H9 (cell line): ENCODE measurements at regions not wholly inside any gene's neighbourhood (a gene's known extent, or its start where the extent isn't known, plus 50 kb on each side); places are given as distances from the start of the nearest gene placed in this dataset.

Experiments
- DNase-seq: peaks from one replicate; pipeline ENCODE4 v3.0.0-alpha.2; 2017
- H2AFZ ChIP-seq: one replicate; pipeline ENCODE4 v1.6.1; 2013; ENCODE audit warnings: mild to moderate bottlenecking, low read length, control low read depth, moderate library complexity
- H2AK5ac ChIP-seq: 2 replicates; pipeline ENCODE4 v1.6.1; 2013; ENCODE audit warnings: low read length, control low read depth, mixed read lengths; ENCODE audit not compliant: insufficient read length
- H2BK120ac ChIP-seq: one replicate; pipeline ENCODE4 v1.6.1; 2013; ENCODE audit warnings: low read depth, mild to moderate bottlenecking, low read length, control low read depth, inconsistent platforms; ENCODE audit not compliant: poor library complexity, severe bottlenecking
- H2BK12ac ChIP-seq: 2 replicates; pipeline ENCODE4 v1.6.1; 2013; ENCODE audit warnings: low read length, control low read depth, mixed read lengths, low read depth; ENCODE audit not compliant: insufficient read length
- H2BK15ac ChIP-seq: 2 replicates; pipeline ENCODE4 v1.6.1; 2013; ENCODE audit warnings: low read depth, low read length, control low read depth
- H2BK20ac ChIP-seq: one replicate; pipeline ENCODE4 v1.6.1; 2013; ENCODE audit warnings: low read depth, mild to moderate bottlenecking, low read length, control low read depth, inconsistent platforms; ENCODE audit not compliant: poor library complexity, severe bottlenecking
- H2BK5ac ChIP-seq: 2 replicates; pipeline ENCODE4 v1.6.1; 2013; ENCODE audit warnings: low read length, control low read depth, mixed read lengths; ENCODE audit not compliant: insufficient read length
- H3K14ac ChIP-seq: 2 replicates; pipeline ENCODE4 v1.6.1; 2013; ENCODE audit warnings: low read length, control low read depth; ENCODE audit not compliant: insufficient read depth
- H3K18ac ChIP-seq: 2 replicates; pipeline ENCODE4 v1.6.1; 2013; ENCODE audit warnings: low read depth, mild to moderate bottlenecking, mixed read lengths, low read length, control low read depth; ENCODE audit not compliant: insufficient read length
- H3K23ac ChIP-seq: 2 replicates; pipeline ENCODE4 v1.6.1; 2013; ENCODE audit warnings: low read length, control low read depth, mixed read lengths, low read depth; ENCODE audit not compliant: insufficient read length
- H3K23me2 ChIP-seq: 2 replicates; pipeline ENCODE4 v1.6.1; 2013; ENCODE audit warnings: low read depth, mild to moderate bottlenecking, mixed read lengths, low read length, control low read depth; ENCODE audit not compliant: insufficient read length, poor library complexity, severe bottlenecking
- H3K27ac ChIP-seq: 2 replicates; pipeline ENCODE4 v1.5.1; 2013; ENCODE audit warnings: low read length, control low read depth, mixed read lengths, low read depth; ENCODE audit not compliant: insufficient read length
- H3K27me3 ChIP-seq: 2 replicates; pipeline ENCODE4 v1.6.1; 2013; ENCODE audit warnings: low read length, control low read depth, inconsistent platforms; ENCODE audit not compliant: insufficient read depth
- H3K4ac ChIP-seq: 2 replicates; pipeline ENCODE4 v1.6.1; 2013; ENCODE audit warnings: low read depth, mild to moderate bottlenecking, control low read depth, inconsistent platforms, low read length, moderate library complexity
- H3K4me1 ChIP-seq: 2 replicates; pipeline ENCODE4 v1.6.1; 2013; ENCODE audit warnings: low read length, control low read depth, inconsistent platforms; ENCODE audit not compliant: insufficient read depth
- H3K4me2 ChIP-seq: 2 replicates; pipeline ENCODE4 v1.6.1; 2013; ENCODE audit warnings: low read length, control low read depth, mixed read lengths; ENCODE audit not compliant: insufficient read length, insufficient read depth
- H3K56ac ChIP-seq: 2 replicates; pipeline ENCODE4 v1.6.1; 2013; ENCODE audit warnings: low read depth, mild to moderate bottlenecking, mixed read lengths, low read length, control low read depth; ENCODE audit not compliant: insufficient read length
- H3K79me1 ChIP-seq: 2 replicates; pipeline ENCODE4 v1.6.1; 2013; ENCODE audit warnings: low read depth, mild to moderate bottlenecking, moderate library complexity, low read length, control low read depth, inconsistent platforms; ENCODE audit not compliant: insufficient read depth, poor library complexity, severe bottlenecking
- H3K79me2 ChIP-seq: 2 replicates; pipeline ENCODE4 v1.6.1; 2013; ENCODE audit warnings: low read length, control low read depth, inconsistent platforms; ENCODE audit not compliant: insufficient read depth
- H3K9ac ChIP-seq: 2 replicates; pipeline ENCODE4 v1.6.1; 2013; ENCODE audit warnings: low read length, control low read depth, mixed read lengths; ENCODE audit not compliant: insufficient read length; ENCODE audit errors: extremely low read depth
- H3K9me3 ChIP-seq: one replicate; pipeline ENCODE4 v1.6.1; 2013; ENCODE audit warnings: low read depth, low read length, inconsistent platforms; ENCODE audit not compliant: control insufficient read depth
- H3T11ph ChIP-seq: one replicate; pipeline ENCODE4 v1.6.1; 2013; ENCODE audit warnings: mild to moderate bottlenecking, low read length, control low read depth, inconsistent platforms
- H4K20me1 ChIP-seq: one replicate; pipeline ENCODE4 v1.6.1; 2013; ENCODE audit not compliant: control insufficient read depth, insufficient read length, insufficient read depth
- H4K5ac ChIP-seq: 2 replicates; pipeline ENCODE4 v1.6.1; 2013; ENCODE audit warnings: low read depth, mild to moderate bottlenecking, mixed read lengths, low read length, control low read depth; ENCODE audit not compliant: insufficient read length
- H4K8ac ChIP-seq: replicated peaks from 2 replicates; pipeline ENCODE4 v1.6.1; 2013; ENCODE audit warnings: low read length, control low read depth, mixed read lengths, low read depth; ENCODE audit not compliant: insufficient read length
- H4K91ac ChIP-seq: 2 replicates; pipeline ENCODE4 v1.6.1; 2013; ENCODE audit warnings: low read depth, mild to moderate bottlenecking, moderate library complexity, mixed read lengths, low read length, control low read depth; ENCODE audit not compliant: insufficient read length
- H3K27ac Mint-ChIP-seq, 3 experiments: 2 replicates in 2 of 3; 3 replicates in 1 of 3; pipeline ENCODE4 v1.8.0; 2020 to 2021; ENCODE audit warnings: mixed read lengths in 3 of 3, mild to moderate bottlenecking in 1 of 3, moderate library complexity in 1 of 3
- H3K27me3 Mint-ChIP-seq: 2 replicates; pipeline ENCODE4 v1.8.0; 2021; ENCODE audit warnings: low read depth, mild to moderate bottlenecking, moderate library complexity, mixed read lengths
- H3K36me3 Mint-ChIP-seq, 3 experiments: 2 replicates in 2 of 3; 3 replicates in 1 of 3; pipeline ENCODE4 v1.8.0; 2020 to 2021; ENCODE audit warnings: low read depth in 3 of 3, mixed read lengths in 3 of 3; ENCODE audit not compliant: insufficient read depth in 1 of 3
- H3K4me1 Mint-ChIP-seq, 2 experiments: 2 replicates each; pipeline ENCODE4 v1.8.0; 2020; ENCODE audit warnings: mixed read lengths in 2 of 2
- H3K4me3 Mint-ChIP-seq, 2 experiments: 2 replicates in 1 of 2; 3 replicates in 1 of 2; pipeline ENCODE4 v1.8.0; 2020 to 2021; ENCODE audit warnings: mild to moderate bottlenecking in 2 of 2, mixed read lengths in 2 of 2, moderate library complexity in 1 of 2
- H3K9me3 Mint-ChIP-seq, 2 experiments: 2 replicates in 1 of 2; 3 replicates in 1 of 2; pipeline ENCODE4 v1.8.0; 2020; ENCODE audit warnings: mild to moderate bottlenecking in 2 of 2, mixed read lengths in 2 of 2, moderate library complexity in 1 of 2
- WGBS: extraction: QIAGEN DNeasy Blood & Tissue Kit; methylation state at CpG from one replicate; pipeline ENCODE4 v1.1.7; 2013; ENCODE audit warnings: missing lambda C conversion rate, low lambda C conversion rate, mixed read lengths; ENCODE audit not compliant: insufficient read length; ENCODE audit errors: extremely low coverage; 5-methylcytosine and 5-hydroxymethylcytosine counted together
- TF ChIP-seq, protein P1 (sequence below): fragments of 200-600 bp; sonication (generic); conservative IDR thresholded peaks from 3 replicates; pipeline ENCODE4 v1.8.0; 2021; ENCODE audit warnings: antibody characterized with exemption, mild to moderate bottlenecking

- Histone ChIP-seq H3K23me2 (no peaks in the 10 kb centered on the region), H2BK120ac (no peak overlapping the region), H3K18ac (no peak overlapping the region), H3K14ac (no peak overlapping the region), H2BK15ac (no peak overlapping the region), H3K27ac (no peak overlapping the region), H3K27me3 (no peaks in the 10 kb centered on the region), H3K4me2 (no peak overlapping the region), H3K9me3 (no peaks in the 10 kb centered on the region), H4K20me1 (no peaks in the 10 kb centered on the region), H3K79me2 (no peaks in the 10 kb centered on the region), H3K4me1 (no peaks in the 10 kb centered on the region), H4K91ac (no peak overlapping the region), H3K23ac (no peak overlapping the region), H2BK12ac (no peak overlapping the region), H3K9ac (no peak overlapping the region), H3K4ac (no peak overlapping the region), H2BK20ac (no peak overlapping the region), H4K5ac (no peak overlapping the region), H3K79me1 (no peaks in the 10 kb centered on the region), H3T11ph (no peak overlapping the region), H4K8ac (no peak overlapping the region), H2AFZ (no peak overlapping the region), H2AK5ac (no peak overlapping the region), H3K56ac (no peak overlapping the region), H2BK5ac (no peak overlapping the region)
- TF ChIP-seq, protein P1, sequence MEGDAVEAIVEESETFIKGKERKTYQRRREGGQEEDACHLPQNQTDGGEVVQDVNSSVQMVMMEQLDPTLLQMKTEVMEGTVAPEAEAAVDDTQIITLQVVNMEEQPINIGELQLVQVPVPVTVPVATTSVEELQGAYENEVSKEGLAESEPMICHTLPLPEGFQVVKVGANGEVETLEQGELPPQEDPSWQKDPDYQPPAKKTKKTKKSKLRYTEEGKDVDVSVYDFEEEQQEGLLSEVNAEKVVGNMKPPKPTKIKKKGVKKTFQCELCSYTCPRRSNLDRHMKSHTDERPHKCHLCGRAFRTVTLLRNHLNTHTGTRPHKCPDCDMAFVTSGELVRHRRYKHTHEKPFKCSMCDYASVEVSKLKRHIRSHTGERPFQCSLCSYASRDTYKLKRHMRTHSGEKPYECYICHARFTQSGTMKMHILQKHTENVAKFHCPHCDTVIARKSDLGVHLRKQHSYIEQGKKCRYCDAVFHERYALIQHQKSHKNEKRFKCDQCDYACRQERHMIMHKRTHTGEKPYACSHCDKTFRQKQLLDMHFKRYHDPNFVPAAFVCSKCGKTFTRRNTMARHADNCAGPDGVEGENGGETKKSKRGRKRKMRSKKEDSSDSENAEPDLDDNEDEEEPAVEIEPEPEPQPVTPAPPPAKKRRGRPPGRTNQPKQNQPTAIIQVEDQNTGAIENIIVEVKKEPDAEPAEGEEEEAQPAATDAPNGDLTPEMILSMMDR, result no peak
- Mint-ChIP-seq H3K4me3 (no peak overlapping the region), H3K27me3 (peaks cover 6% of the 10 kb centered on the region), H3K27ac (no peak overlapping the region), H3K9me3 (no peaks in the 10 kb centered on the region; a peak in 3 of 5 replicates), H3K36me3 (no peaks in the 10 kb centered on the region), H3K4me1 (peaks cover 0 to 2% of the 10 kb centered on the region in 2 experiments; a peak in 1 of 4 replicates)
- no peak for DNase-seq
- WGBS, result no CpG with 5 or more reads among the region's 3 CpGs
Measured at GRCh38 chr12:5307065-5307464, 124.8 kb upstream of the NTF3 start.
